ENCODE measurements at regions not wholly inside any gene's neighbourhood (a gene's known extent, or its start where the extent isn't known, plus 50 kb on each side); places are given as distances from the start of the nearest gene placed in this dataset.
"Not testable (repeated sequence)": the region's sequence is repeated elsewhere in the genome, so short reads cannot be mapped to it uniquely, and the experiment has no call there.

GRCh38 chr6:80638213-80639055 is 532.0 kb downstream of the BCKDHB start:
- peak; percentile 63 for DNase-seq (ENCODE audit: low read depth, low spot score)

DNA sequence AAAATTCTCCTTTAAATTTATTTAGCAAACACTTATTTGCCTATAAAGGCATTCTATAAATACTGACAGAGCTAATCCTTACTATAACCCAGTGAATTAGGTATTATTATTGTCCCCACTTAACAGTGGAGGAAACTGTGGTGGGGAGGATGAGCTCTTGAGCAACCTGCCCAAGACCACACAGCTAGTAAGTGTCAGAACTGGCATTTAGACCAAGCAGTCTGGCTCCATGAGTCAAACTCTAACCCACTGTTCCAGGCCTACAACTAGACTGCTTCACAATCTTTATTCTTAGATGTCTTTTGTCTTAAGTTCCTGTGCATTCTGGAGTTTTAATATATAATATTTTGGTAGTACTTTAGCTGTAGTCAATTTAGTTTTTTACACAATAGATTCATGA is 530.8 kb downstream of the BCKDHB start:
- DNase-seq (ENCODE audit: low read depth, low spot score), result no peak

DNA sequence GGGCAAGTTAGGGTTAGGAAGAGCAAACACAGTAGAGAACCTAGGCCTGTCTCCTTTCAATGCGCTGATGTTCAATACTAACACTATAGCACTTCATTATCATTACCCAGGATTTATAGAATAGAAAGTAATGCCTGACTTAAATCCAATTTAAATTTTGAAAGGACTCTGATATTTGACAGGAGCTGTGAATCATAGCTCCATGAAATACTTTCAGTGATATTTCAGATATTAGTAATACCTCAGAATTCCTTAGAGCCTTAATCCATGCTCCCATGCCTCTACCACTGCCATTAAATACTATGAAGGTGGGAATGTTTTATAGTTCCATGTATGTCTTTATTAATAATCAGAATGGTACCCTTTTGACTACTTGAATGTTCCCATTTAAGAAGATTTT is 530.2 kb downstream of the BCKDHB start:
- no peak for DNase-seq (ENCODE audit: low read depth, low spot score)

DNA sequence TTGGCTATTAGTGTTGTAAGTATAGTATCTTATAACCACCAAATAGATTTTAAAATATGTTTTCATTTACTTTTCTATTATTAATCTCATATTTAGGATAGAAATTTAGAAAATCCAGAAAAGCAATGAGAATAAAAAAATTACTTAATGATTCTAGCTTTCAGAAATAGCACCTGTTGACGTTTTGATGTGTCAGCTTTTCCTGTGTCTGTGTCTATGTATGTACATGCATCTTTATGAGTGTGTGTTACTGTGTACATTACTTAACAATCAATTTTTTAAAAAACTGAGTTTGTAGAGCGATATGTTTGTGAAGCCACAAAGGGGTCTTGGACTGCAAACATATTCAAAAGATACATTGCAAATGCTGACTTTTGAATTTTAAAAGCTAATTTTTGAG is 526.9 kb downstream of the BCKDHB start:
- DNase-seq (ENCODE audit: low read depth, low spot score), result no peak

DNA sequence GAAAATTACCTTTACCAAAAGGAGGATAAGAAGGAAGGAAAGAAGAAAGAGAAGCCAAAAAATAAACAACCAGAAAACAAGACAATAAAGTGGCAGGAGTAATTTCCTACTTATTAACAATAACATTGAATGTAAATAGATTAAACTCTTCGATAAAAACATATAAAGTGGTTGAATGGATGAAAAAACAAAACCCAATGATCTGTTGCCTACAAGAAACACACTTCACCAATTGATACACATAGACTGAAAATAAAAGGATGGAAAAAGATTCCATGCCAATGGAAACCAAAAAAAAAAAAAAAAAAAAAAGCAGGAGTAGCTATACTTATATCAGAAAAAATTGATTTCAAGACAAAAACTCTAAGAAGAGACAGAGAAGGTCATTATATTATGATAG is 518.9 kb downstream of the BCKDHB start:
- no peak for DNase-seq (ENCODE audit: low read depth, low spot score)

DNA sequence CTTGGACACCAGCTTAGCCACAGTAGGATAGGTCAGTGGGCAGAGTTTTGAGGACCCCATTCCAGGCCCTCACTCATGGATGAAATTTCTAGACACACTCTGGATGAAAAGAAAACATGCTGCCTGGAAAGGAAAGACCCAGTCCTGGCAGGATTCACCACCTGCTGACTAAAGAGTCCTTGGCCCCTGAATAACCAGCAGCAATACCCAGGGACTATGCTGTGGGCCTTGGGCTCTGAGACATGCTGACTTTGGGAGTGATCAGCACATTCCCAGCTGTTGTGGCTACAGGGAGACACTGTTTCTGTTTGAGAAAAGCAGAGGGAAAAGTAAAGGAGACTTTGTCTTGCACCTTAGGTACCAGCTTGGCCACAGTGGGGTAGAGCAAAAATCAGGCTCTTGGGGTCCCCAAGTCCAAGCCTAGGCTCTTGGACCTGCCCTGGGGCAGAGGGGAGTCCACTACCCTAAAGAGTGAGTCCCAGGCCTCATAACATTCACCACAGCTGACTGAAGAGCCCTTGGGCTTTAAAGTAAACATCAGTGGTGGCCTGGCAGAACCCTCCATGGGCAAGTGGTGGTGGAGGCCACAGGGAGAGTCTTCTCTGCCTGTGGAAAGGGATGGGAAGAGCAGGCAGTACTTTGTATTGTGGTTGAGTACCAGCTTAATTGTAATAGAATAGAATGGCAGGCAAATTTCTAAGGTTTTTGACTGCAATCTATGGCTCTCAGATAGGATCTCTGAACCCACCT is 516.8 kb downstream of the BCKDHB start:
- DNase-seq (ENCODE audit: low read depth, low spot score), result no peak

DNA sequence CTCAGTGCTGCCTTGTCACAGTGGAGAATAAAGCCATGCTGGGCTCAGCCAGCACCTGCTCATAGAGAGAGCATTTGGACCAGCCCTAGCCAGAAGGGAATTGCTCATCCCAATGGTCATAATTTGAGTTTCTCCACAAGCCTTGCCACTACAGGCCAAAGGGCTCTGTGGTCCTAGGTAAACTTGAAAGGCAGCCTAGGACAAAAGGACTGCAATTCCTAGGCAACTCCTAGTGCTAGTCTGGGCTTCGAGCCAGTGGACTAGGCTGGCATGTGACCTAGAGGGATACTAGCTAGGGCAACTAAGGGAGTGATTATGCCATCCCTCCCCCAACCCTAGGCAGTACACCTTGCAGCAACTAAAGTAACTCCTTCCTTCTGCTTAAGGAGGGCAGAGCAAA is 516.2 kb downstream of the BCKDHB start:
- no peak for DNase-seq (ENCODE audit: low read depth, low spot score)

DNA sequence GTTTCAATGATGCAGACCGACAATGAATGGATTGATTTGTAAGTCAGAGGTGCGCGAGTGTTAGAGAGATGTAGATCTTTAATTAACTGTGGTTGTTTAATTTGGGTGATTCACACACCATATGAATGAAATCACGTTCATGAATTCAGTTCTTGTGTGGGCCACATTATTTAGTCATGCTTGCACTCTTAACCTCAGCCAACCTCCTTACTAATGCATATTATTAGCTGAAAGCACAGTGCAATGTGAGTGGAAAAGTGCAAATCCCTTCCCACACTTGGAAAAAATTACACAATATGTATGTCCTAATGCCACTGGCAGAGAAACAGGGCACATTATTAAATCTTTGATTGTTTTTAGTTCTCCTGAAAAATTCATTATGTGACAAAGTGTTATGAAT is 512.5 kb downstream of the BCKDHB start:
- no peak for DNase-seq (ENCODE audit: low read depth, low spot score)

GRCh38 chr6:80610846-80611245 is 504.4 kb downstream of the BCKDHB start:
- no peak for DNase-seq (ENCODE audit: low read depth, low spot score)

- no peak for DNase-seq (ENCODE audit: low read depth, low spot score)
These were observed 502.4 kb downstream of the BCKDHB start for GRCh38 chr6:80608881-80609280.

DNA sequence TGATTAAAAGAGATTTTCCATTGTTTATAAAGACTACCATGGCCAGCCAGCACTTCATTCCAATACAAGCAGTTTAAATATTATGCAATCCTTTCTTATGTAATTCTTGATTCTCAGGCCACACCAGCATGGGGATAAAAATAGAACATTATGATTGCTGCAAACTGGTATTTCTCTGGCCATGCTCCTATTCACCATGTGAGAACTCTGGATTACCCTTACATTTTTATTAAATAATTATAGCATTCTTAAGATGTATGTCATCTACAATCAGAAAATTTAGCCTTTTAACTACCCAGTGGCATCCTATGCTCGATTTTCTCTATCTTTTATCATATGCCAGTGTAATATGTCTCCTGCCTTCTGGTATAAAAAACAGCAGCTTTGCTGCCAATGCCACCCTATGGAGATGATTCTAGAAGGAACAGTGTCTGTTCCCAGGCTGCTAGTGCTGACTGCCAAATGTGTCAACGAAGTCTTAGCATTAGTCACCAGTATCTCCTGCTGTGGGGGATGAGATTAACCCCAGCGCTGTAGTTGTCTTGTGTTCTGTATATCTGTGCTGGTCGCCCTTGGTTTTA is 501.4 kb downstream of the BCKDHB start:
- DNase-seq (ENCODE audit: low read depth, low spot score), result peak; percentile 64

DNA sequence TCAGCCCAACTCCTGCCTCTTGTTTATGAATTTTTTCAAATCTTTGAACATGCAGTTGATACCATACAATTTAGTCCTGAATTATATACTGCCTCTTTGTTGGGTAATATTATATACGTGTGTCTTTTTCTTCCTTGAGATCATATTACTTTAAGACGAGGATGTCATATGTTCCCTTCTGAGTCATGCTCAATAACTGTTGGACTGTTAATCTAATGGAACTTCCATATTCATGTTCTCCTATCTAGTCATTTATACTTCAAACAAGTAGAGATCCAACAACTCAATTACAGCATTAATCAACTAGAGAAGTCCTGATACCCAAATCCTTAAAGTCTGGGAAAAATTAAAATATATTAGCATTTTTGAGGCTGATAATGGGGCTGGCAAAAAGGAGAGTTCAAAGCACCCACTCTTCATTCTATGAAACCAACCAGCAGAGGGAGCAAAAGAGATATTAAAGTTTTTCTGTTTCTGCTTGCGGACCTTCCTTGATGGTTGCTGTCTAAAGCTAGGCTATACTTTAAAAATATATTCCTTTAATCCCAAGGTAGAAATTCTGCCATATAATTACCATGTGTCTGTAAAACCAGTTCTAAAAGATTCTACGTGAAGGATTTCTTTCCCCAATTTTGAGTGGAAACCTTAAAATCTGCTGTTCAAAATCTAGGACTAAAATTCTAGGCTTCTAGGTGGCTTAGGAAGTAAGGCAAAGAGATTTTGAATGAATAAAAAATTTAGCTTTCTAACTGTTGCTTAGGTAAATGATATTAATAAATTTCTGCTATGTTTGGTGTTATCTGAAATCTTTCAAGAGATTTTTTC is 498.9 kb downstream of the BCKDHB start:
- DNase-seq (ENCODE audit: low read depth, low spot score), result no peak

DNA sequence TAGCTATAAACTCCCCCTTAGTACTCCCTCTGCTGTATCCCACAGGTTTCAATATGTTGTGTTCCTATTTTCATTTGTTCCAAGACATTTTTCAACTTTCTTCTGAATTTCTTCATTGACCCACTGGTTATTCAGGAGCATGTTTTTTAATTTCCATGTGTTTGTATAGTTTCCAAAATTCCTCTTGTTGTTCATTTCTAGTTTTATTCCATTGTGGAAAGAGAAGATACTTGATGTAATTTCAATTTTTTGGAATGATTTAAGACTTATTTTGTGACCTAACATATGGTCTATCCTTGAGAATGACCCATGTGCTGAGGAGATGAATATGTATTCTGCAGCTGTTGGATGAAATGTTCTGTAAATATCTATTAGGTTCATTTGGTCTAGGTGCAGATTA is 497.2 kb downstream of the BCKDHB start:
- no peak for DNase-seq (ENCODE audit: low read depth, low spot score)

GRCh38 chr6:80594461-80594860 is 488.0 kb downstream of the BCKDHB start:
- DNase-seq (ENCODE audit: low read depth, low spot score), result no peak

DNA sequence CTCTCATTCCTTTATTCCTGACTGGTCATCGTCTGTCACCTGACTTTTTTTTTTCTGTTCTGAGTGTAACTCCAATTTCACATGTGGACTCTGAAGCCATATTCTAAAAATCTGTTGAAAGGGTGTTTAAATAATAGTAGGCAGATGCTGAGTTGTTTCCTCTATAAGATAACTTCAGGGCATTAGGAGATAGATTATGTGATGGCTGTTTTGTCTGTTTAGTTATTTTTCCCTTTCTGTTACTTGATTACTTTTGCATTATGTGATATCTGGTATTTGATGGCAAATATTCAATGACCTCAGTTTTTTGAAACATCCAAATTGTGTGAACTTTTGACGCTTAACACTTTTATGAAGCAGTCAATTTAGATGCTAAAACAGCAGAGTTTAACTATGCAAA is 486.0 kb downstream of the BCKDHB start:
- no peak for DNase-seq (ENCODE audit: low read depth, low spot score)

DNA sequence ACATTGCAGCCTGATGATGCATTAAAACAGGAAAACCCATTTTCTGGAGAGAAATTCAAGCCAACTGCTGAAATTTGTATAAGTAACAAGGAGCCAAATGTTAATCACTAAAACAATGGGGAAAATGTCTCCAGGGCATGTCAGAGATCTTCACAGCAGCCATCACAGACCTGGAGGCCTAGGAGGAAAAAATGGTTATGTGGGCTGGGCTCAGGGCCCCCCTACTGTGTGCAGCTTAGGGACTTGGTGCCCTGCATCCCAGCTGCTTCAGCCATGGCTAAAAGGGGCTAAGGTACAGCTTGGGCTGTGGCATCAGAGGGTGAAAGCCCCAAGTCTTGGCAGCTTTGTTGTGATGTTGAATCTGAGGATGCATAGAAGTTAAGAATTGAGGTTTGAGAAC is 479.8 kb downstream of the BCKDHB start:
- no peak for DNase-seq (ENCODE audit: low read depth, low spot score)

GRCh38 chr6:80579391-80580023 is 473.0 kb downstream of the BCKDHB start:
- DNase-seq (ENCODE audit: low read depth, low spot score), result no peak

- not testable (repeated sequence) for DNase-seq (ENCODE audit: low read depth, low spot score)
These were observed 466.8 kb downstream of the BCKDHB start for GRCh38 chr6:80573320-80573719.

DNA sequence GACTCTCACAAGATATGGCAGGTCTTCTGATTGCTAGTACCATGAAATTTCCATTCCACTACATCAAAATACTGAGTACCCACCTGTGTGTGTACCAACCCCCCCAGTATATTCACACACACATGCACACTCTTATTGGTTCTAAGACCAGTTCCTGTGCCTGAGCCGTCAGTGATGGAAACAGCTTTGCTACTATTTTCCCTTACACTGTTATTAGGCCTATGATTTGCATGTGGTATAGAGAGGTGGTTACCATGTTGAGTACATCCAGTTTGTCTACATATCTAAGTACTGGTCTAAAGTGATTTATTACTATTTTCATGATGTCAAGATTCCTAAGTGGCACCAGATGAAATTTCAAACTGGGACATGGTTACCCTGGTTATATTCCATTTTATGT is 459.9 kb downstream of the BCKDHB start:
- DNase-seq (ENCODE audit: low read depth, low spot score), result no peak

DNA sequence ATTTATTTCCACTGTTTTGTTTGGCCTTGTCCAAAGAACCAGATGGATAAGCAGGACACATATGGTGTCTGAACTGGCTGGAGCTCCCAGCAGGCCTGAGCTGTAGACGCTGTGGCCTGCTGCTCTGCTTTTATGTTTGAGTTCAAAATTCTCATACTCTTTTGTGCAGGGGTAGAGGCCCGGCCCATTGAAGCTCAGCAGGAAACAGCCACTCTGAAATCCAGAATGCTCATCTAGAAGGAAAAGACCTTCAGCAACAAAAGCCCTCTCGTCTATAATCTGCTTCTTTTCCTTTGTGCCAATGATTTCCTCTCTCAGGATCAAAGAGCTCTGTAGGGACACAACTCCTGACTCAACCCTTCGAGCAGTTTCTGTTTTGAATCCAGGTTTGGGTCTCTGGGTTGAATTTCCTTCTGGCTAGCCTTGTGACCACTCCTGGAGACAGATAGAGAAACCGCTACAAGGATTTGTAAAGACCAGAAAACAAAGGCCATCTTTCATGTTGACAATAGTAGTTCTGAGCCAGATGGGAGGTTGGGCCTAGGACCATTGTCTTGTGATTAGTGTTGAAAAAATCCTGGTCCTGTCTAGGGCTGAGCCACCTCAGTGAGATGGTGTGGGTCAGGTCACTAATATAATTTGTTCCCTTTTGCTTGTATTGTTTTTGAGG is 446.7 kb downstream of the BCKDHB start:
- DNase-seq (ENCODE audit: low read depth, low spot score), result peak; percentile 57

DNA sequence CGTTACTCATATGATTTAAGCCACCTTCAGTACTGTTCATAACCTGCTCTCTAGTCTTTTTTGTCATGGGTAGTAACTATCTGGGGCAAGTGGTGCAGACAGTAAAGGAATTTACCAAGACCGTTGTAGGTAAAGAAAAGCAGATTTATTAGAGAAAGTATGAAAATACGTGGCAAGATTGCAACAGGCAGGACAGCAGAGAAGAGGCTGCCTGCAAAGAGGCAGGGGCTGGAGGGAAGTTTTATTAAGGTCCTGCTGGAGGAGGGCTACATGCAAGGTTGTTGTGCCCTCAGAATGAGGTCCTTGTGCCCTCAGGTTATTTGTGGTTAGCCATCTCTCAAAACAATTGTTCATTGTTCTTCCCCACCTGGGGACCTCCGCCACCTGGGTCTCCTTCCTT is 444.3 kb downstream of the BCKDHB start:
- no peak for DNase-seq (ENCODE audit: low read depth, low spot score)
